PC-3 (cell line): ENCODE measurements at regions not wholly inside any gene's neighbourhood (a gene's known extent, or its start where the extent isn't known, plus 50 kb on each side); places are given as distances from the start of the nearest gene placed in this dataset.

Source experiments
- ATAC-seq: fragments of 200-7000 bp; cut with Tn5 transposase; 2 replicates; pipeline ENCODE4 v1.9.1; 2020; ENCODE audit warnings: mild to moderate bottlenecking, moderate library complexity
- BruUV-seq: library from RNA; stranded (reverse); fragments of 400-500 nt; replicated peaks from 2 replicates; lab custom pipeline; 2021; lab: Mats Ljungman, UMichigan
- CTCF ChIA-PET: fragments of 300-600 bp; sonication (Branson Sonifier 250); formaldehyde crosslinking; loops from one replicate; lab custom pipeline; 2022; ENCODE audit warnings: antibody characterized with exemption; lab: Charles Lee
- POLR2A ChIA-PET: fragments of 300-600 bp; sonication (Branson Sonifier 250); formaldehyde crosslinking; loops from one replicate; lab custom pipeline; 2022; ENCODE audit warnings: antibody characterized with exemption; ENCODE audit not compliant: unreplicated experiment; lab: Charles Lee
- DNase-seq: peaks from one replicate; pipeline ENCODE4 v3.0.0-alpha.2; 2015
- H2AFZ ChIP-seq: fragments of 300-600 bp; sonication (generic); 2 replicates; pipeline ENCODE4 v1.6.0; 2016; ENCODE audit warnings: antibody characterized with exemption, low read length
- H3F3A ChIP-seq: fragments of 300-600 bp; sonication (generic); one replicate; pipeline ENCODE4 v1.6.0; 2017; ENCODE audit warnings: antibody characterized with exemption, low read length, control low read depth, mild to moderate bottlenecking; ENCODE audit not compliant: unreplicated experiment
- H3K27ac ChIP-seq: fragments of 300-600 bp; sonication (generic); 2 replicates; pipeline ENCODE4 v1.5.1; 2016; ENCODE audit warnings: mild to moderate bottlenecking, low read length
- H3K27me3 ChIP-seq: fragments of 300-600 bp; sonication (generic); 2 replicates; pipeline ENCODE4 v1.6.1; 2016; ENCODE audit warnings: low read length, mixed read lengths
- H3K36me3 ChIP-seq: fragments of 300-600 bp; sonication (generic); 2 replicates; pipeline ENCODE4 v1.6.1; 2016; ENCODE audit warnings: low read depth, mixed run types, low read length, mixed read lengths
- H3K4me1 ChIP-seq: fragments of 300-600 bp; sonication (generic); 2 replicates; pipeline ENCODE4 v1.5.1; 2016; ENCODE audit warnings: low read length; ENCODE audit not compliant: insufficient read depth
- H3K4me2 ChIP-seq: fragments of 300-600 bp; sonication (generic); 2 replicates; pipeline ENCODE4 v1.6.0; 2016; ENCODE audit warnings: low read length
- H3K4me3 ChIP-seq: fragments of 300-600 bp; sonication (generic); 2 replicates; pipeline ENCODE4 v1.5.1; 2016; ENCODE audit warnings: mild to moderate bottlenecking, low read length, mixed read lengths
- H3K79me2 ChIP-seq: fragments of 300-600 bp; sonication (generic); 2 replicates; pipeline ENCODE4 v1.6.1; 2017; ENCODE audit warnings: low read length, mixed read lengths
- H3K9ac ChIP-seq: fragments of 300-600 bp; sonication (generic); 2 replicates; pipeline ENCODE4 v1.6.0; 2016; ENCODE audit warnings: mild to moderate bottlenecking, low read length
- H3K9me2 ChIP-seq: fragments of 300-600 bp; sonication (generic); replicated peaks from 2 replicates; pipeline ENCODE4 v1.6.1; 2016; ENCODE audit warnings: mixed run types, low read length, mixed read lengths
- H3K9me3 ChIP-seq: fragments of 300-600 bp; sonication (generic); 2 replicates; pipeline ENCODE4 v1.6.1; 2016; ENCODE audit warnings: low read length, mixed read lengths
- H4K20me1 ChIP-seq: fragments of 300-600 bp; sonication (generic); 2 replicates; pipeline ENCODE4 v1.6.1; 2016; ENCODE audit warnings: low read length, mixed read lengths
- EZH2 ChIP-seq: fragments of 300-600 bp; sonication (generic); IDR thresholded peaks from one replicate; pipeline ENCODE4 v1.6.1; 2017; ENCODE audit warnings: antibody characterized with exemption, mild to moderate bottlenecking, low read length; ENCODE audit not compliant: unreplicated experiment
- EZH2phosphoT487 ChIP-seq: fragments of 300-600 bp; sonication (generic); IDR thresholded peaks from 2 replicates; pipeline ENCODE4 v1.6.1; 2018; ENCODE audit warnings: mild to moderate bottlenecking, antibody characterized with exemption, low read length, borderline replicate concordance
- intact Hi-C: fragments of 100-400 bp; cut with micrococcal nuclease; formaldehyde crosslinking; loops from 2 replicates; pipeline ENCODE4 v1.9.0; 2023
- TF ChIP-seq, protein P1 (sequence below): fragments of 300-600 bp; sonication (generic); conservative IDR thresholded peaks from 2 replicates; pipeline ENCODE4 v1.5.1; 2017; ENCODE audit warnings: antibody characterized with exemption, low read depth, mild to moderate bottlenecking, low read length

DNA sequence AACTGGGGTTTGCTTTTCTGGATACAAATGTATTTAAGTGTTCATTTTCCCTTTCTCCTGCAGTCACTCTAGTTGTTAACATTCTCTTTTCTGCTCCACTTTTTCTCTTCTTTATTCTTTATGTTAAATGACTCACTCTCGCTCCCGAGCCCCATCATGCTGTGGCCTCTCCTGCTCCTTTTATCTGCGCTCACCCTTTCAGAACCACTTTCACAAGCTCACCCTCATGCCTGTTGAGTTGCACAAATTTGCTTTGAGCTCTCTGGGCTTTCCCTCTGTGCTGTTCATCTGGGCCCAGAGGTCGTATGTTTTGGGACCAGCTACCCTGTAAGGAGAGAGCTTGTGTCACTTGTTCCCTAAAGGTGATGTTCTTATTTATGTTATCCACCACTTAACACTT is 98.1 kb upstream of the ASCC3 start:
- Histone ChIP-seq H3K9ac (no peak overlapping the region), H3K4me1 (no peaks in the 10 kb centered on the region), H3K36me3 (no peaks in the 10 kb centered on the region), H3K4me2 (no peak overlapping the region), H2AFZ (no peak overlapping the region), H3K79me2 (no peaks in the 10 kb centered on the region), H3F3A (no peaks in the 10 kb centered on the region), H3K4me3 (no peak overlapping the region), H4K20me1 (no peaks in the 10 kb centered on the region), H3K27ac (no peak overlapping the region), H3K9me3 (no peaks in the 10 kb centered on the region), H3K27me3 (no peaks in the 10 kb centered on the region), H3K9me2 (no peaks in the 10 kb centered on the region)
- no peak for DNase-seq
- TF ChIP-seq EZH2 = no peak
- TF ChIP-seq, protein P1, sequence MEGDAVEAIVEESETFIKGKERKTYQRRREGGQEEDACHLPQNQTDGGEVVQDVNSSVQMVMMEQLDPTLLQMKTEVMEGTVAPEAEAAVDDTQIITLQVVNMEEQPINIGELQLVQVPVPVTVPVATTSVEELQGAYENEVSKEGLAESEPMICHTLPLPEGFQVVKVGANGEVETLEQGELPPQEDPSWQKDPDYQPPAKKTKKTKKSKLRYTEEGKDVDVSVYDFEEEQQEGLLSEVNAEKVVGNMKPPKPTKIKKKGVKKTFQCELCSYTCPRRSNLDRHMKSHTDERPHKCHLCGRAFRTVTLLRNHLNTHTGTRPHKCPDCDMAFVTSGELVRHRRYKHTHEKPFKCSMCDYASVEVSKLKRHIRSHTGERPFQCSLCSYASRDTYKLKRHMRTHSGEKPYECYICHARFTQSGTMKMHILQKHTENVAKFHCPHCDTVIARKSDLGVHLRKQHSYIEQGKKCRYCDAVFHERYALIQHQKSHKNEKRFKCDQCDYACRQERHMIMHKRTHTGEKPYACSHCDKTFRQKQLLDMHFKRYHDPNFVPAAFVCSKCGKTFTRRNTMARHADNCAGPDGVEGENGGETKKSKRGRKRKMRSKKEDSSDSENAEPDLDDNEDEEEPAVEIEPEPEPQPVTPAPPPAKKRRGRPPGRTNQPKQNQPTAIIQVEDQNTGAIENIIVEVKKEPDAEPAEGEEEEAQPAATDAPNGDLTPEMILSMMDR = no peak
- TF ChIP-seq EZH2phosphoT487 = no peak
- no peak for ATAC-seq
- ChIA-PET POLR2A (no interaction called here), CTCF (no interaction called here)
- intact Hi-C loops = no loop called here
- BruUV-seq = no TSS peak

DNA sequence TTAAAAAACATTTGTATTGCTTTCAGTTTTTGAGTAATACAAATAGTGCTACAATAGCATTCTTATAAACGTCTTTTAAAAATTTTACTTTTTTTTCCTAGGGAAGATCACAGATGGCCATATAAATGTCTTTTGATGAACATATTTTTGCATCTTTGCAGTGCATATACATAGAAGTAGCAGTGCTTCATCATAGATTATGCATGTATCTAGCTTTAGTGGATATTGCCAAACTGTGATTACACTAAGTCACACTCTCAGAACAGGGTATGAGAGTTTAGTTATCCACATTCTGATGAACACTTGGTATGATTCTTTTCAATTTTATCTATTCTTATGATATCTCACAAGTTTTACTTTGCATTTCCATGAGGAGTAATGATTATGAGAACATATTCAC is 99.8 kb upstream of the ASCC3 start:
- TF ChIP-seq, protein P1 = no peak
- TF ChIP-seq EZH2phosphoT487 (no peak), EZH2 (no peak)
- CTCF ChIA-PET = no interaction called here
- H2AFZ ChIP-seq = no peak overlapping the region
- no peak overlapping the region for H3K9ac ChIP-seq
- no peak overlapping the region for H3K4me3 ChIP-seq
- BruUV-seq = no TSS peak
- intact Hi-C loops = no loop called here
- POLR2A ChIA-PET = no interaction called here
- no peaks in the 10 kb centered on the region for H3K4me1 ChIP-seq
- H3K9me3 ChIP-seq = no peaks in the 10 kb centered on the region
- H3K79me2 ChIP-seq = no peaks in the 10 kb centered on the region
- H3K27me3 ChIP-seq = no peaks in the 10 kb centered on the region
- DNase-seq = no peak
- H3F3A ChIP-seq = no peaks in the 10 kb centered on the region
- H3K36me3 ChIP-seq = no peaks in the 10 kb centered on the region
- H3K9me2 ChIP-seq = no peaks in the 10 kb centered on the region
- no peak for ATAC-seq
- no peak overlapping the region for H3K27ac ChIP-seq
- H3K4me2 ChIP-seq = no peak overlapping the region
- H4K20me1 ChIP-seq = no peaks in the 10 kb centered on the region

DNA sequence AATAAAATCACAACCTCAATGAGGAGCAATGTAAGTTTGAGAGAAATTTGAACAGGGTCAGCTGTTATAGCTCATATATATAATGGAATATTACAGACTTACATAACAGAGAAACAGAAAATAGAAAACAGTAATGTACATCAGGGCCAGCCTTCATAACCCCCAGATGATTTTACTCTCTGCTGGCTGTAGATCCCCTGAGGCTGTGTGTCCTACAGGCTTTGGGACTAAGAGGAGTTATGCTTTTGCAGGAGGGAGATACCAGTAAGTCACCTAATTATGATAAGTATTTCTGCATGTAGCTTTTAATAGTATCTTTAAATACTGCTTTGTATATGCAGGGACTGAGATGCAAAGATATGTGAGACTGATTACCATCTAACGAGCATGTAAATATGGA is 105.8 kb upstream of the ASCC3 start:
- Histone ChIP-seq H3K27me3 (no peaks in the 10 kb centered on the region), H3K9me2 (no peaks in the 10 kb centered on the region), H3K27ac (no peak overlapping the region), H3K4me2 (no peak overlapping the region), H3K9ac (no peak overlapping the region), H3K36me3 (no peaks in the 10 kb centered on the region), H4K20me1 (no peaks in the 10 kb centered on the region), H2AFZ (no peak overlapping the region), H3F3A (no peaks in the 10 kb centered on the region), H3K79me2 (no peaks in the 10 kb centered on the region), H3K9me3 (no peaks in the 10 kb centered on the region), H3K4me1 (no peaks in the 10 kb centered on the region), H3K4me3 (no peak overlapping the region)
- no peak for ATAC-seq
- no peak for DNase-seq
- TF ChIP-seq, protein P1 = no peak
- TF ChIP-seq EZH2phosphoT487 = no peak
- TF ChIP-seq EZH2 = no peak
- CTCF ChIA-PET = interaction anchor here (0.7 kb wide), 1 partner anchor 8 kb away, joined by 7 read pairs; no protein-coding TSS in a partner anchor
- intact Hi-C loops = no loop called here
- POLR2A ChIA-PET = no interaction called here
- no TSS peak for BruUV-seq
